H9 (cell line): ENCODE measurements at regions not wholly inside any gene's neighbourhood (a gene's known extent, or its start where the extent isn't known, plus 50 kb on each side); places are given as distances from the start of the nearest gene placed in this dataset.

Source experiments
- DNase-seq: peaks from one replicate; pipeline ENCODE4 v3.0.0-alpha.2; 2017
- H2AFZ ChIP-seq: one replicate; pipeline ENCODE4 v1.6.1; 2013; ENCODE audit warnings: mild to moderate bottlenecking, low read length, control low read depth, moderate library complexity
- H2AK5ac ChIP-seq: 2 replicates; pipeline ENCODE4 v1.6.1; 2013; ENCODE audit warnings: low read length, control low read depth, mixed read lengths; ENCODE audit not compliant: insufficient read length
- H2BK120ac ChIP-seq: one replicate; pipeline ENCODE4 v1.6.1; 2013; ENCODE audit warnings: low read depth, mild to moderate bottlenecking, low read length, control low read depth, inconsistent platforms; ENCODE audit not compliant: poor library complexity, severe bottlenecking
- H2BK12ac ChIP-seq: 2 replicates; pipeline ENCODE4 v1.6.1; 2013; ENCODE audit warnings: low read length, control low read depth, mixed read lengths, low read depth; ENCODE audit not compliant: insufficient read length
- H2BK15ac ChIP-seq: 2 replicates; pipeline ENCODE4 v1.6.1; 2013; ENCODE audit warnings: low read depth, low read length, control low read depth
- H2BK20ac ChIP-seq: one replicate; pipeline ENCODE4 v1.6.1; 2013; ENCODE audit warnings: low read depth, mild to moderate bottlenecking, low read length, control low read depth, inconsistent platforms; ENCODE audit not compliant: poor library complexity, severe bottlenecking
- H2BK5ac ChIP-seq: 2 replicates; pipeline ENCODE4 v1.6.1; 2013; ENCODE audit warnings: low read length, control low read depth, mixed read lengths; ENCODE audit not compliant: insufficient read length
- H3K14ac ChIP-seq: 2 replicates; pipeline ENCODE4 v1.6.1; 2013; ENCODE audit warnings: low read length, control low read depth; ENCODE audit not compliant: insufficient read depth
- H3K18ac ChIP-seq: 2 replicates; pipeline ENCODE4 v1.6.1; 2013; ENCODE audit warnings: low read depth, mild to moderate bottlenecking, mixed read lengths, low read length, control low read depth; ENCODE audit not compliant: insufficient read length
- H3K23ac ChIP-seq: 2 replicates; pipeline ENCODE4 v1.6.1; 2013; ENCODE audit warnings: low read length, control low read depth, mixed read lengths, low read depth; ENCODE audit not compliant: insufficient read length
- H3K23me2 ChIP-seq: 2 replicates; pipeline ENCODE4 v1.6.1; 2013; ENCODE audit warnings: low read depth, mild to moderate bottlenecking, mixed read lengths, low read length, control low read depth; ENCODE audit not compliant: insufficient read length, poor library complexity, severe bottlenecking
- H3K27ac ChIP-seq: 2 replicates; pipeline ENCODE4 v1.5.1; 2013; ENCODE audit warnings: low read length, control low read depth, mixed read lengths, low read depth; ENCODE audit not compliant: insufficient read length
- H3K27me3 ChIP-seq: 2 replicates; pipeline ENCODE4 v1.6.1; 2013; ENCODE audit warnings: low read length, control low read depth, inconsistent platforms; ENCODE audit not compliant: insufficient read depth
- H3K4ac ChIP-seq: 2 replicates; pipeline ENCODE4 v1.6.1; 2013; ENCODE audit warnings: low read depth, mild to moderate bottlenecking, control low read depth, inconsistent platforms, low read length, moderate library complexity
- H3K4me1 ChIP-seq: 2 replicates; pipeline ENCODE4 v1.6.1; 2013; ENCODE audit warnings: low read length, control low read depth, inconsistent platforms; ENCODE audit not compliant: insufficient read depth
- H3K4me2 ChIP-seq: 2 replicates; pipeline ENCODE4 v1.6.1; 2013; ENCODE audit warnings: low read length, control low read depth, mixed read lengths; ENCODE audit not compliant: insufficient read length, insufficient read depth
- H3K56ac ChIP-seq: 2 replicates; pipeline ENCODE4 v1.6.1; 2013; ENCODE audit warnings: low read depth, mild to moderate bottlenecking, mixed read lengths, low read length, control low read depth; ENCODE audit not compliant: insufficient read length
- H3K79me1 ChIP-seq: 2 replicates; pipeline ENCODE4 v1.6.1; 2013; ENCODE audit warnings: low read depth, mild to moderate bottlenecking, moderate library complexity, low read length, control low read depth, inconsistent platforms; ENCODE audit not compliant: insufficient read depth, poor library complexity, severe bottlenecking
- H3K79me2 ChIP-seq: 2 replicates; pipeline ENCODE4 v1.6.1; 2013; ENCODE audit warnings: low read length, control low read depth, inconsistent platforms; ENCODE audit not compliant: insufficient read depth
- H3K9ac ChIP-seq: 2 replicates; pipeline ENCODE4 v1.6.1; 2013; ENCODE audit warnings: low read length, control low read depth, mixed read lengths; ENCODE audit not compliant: insufficient read length; ENCODE audit errors: extremely low read depth
- H3K9me3 ChIP-seq: one replicate; pipeline ENCODE4 v1.6.1; 2013; ENCODE audit warnings: low read depth, low read length, inconsistent platforms; ENCODE audit not compliant: control insufficient read depth
- H3T11ph ChIP-seq: one replicate; pipeline ENCODE4 v1.6.1; 2013; ENCODE audit warnings: mild to moderate bottlenecking, low read length, control low read depth, inconsistent platforms
- H4K20me1 ChIP-seq: one replicate; pipeline ENCODE4 v1.6.1; 2013; ENCODE audit not compliant: control insufficient read depth, insufficient read length, insufficient read depth
- H4K5ac ChIP-seq: 2 replicates; pipeline ENCODE4 v1.6.1; 2013; ENCODE audit warnings: low read depth, mild to moderate bottlenecking, mixed read lengths, low read length, control low read depth; ENCODE audit not compliant: insufficient read length
- H4K8ac ChIP-seq: replicated peaks from 2 replicates; pipeline ENCODE4 v1.6.1; 2013; ENCODE audit warnings: low read length, control low read depth, mixed read lengths, low read depth; ENCODE audit not compliant: insufficient read length
- H4K91ac ChIP-seq: 2 replicates; pipeline ENCODE4 v1.6.1; 2013; ENCODE audit warnings: low read depth, mild to moderate bottlenecking, moderate library complexity, mixed read lengths, low read length, control low read depth; ENCODE audit not compliant: insufficient read length
- H3K27ac Mint-ChIP-seq, 3 experiments: 2 replicates in 2 of 3; 3 replicates in 1 of 3; pipeline ENCODE4 v1.8.0; 2020 to 2021; ENCODE audit warnings: mixed read lengths in 3 of 3, mild to moderate bottlenecking in 1 of 3, moderate library complexity in 1 of 3
- H3K27me3 Mint-ChIP-seq: 2 replicates; pipeline ENCODE4 v1.8.0; 2021; ENCODE audit warnings: low read depth, mild to moderate bottlenecking, moderate library complexity, mixed read lengths
- H3K36me3 Mint-ChIP-seq, 3 experiments: 2 replicates in 2 of 3; 3 replicates in 1 of 3; pipeline ENCODE4 v1.8.0; 2020 to 2021; ENCODE audit warnings: low read depth in 3 of 3, mixed read lengths in 3 of 3; ENCODE audit not compliant: insufficient read depth in 1 of 3
- H3K4me1 Mint-ChIP-seq, 2 experiments: 2 replicates each; pipeline ENCODE4 v1.8.0; 2020; ENCODE audit warnings: mixed read lengths in 2 of 2
- H3K4me3 Mint-ChIP-seq, 2 experiments: 2 replicates in 1 of 2; 3 replicates in 1 of 2; pipeline ENCODE4 v1.8.0; 2020 to 2021; ENCODE audit warnings: mild to moderate bottlenecking in 2 of 2, mixed read lengths in 2 of 2, moderate library complexity in 1 of 2
- H3K9me3 Mint-ChIP-seq, 2 experiments: 2 replicates in 1 of 2; 3 replicates in 1 of 2; pipeline ENCODE4 v1.8.0; 2020; ENCODE audit warnings: mild to moderate bottlenecking in 2 of 2, mixed read lengths in 2 of 2, moderate library complexity in 1 of 2
- WGBS: extraction: QIAGEN DNeasy Blood & Tissue Kit; methylation state at CpG from one replicate; pipeline ENCODE4 v1.1.7; 2013; ENCODE audit warnings: missing lambda C conversion rate, low lambda C conversion rate, mixed read lengths; ENCODE audit not compliant: insufficient read length; ENCODE audit errors: extremely low coverage; 5-methylcytosine and 5-hydroxymethylcytosine counted together
- TF ChIP-seq, protein P1 (sequence below): fragments of 200-600 bp; sonication (generic); conservative IDR thresholded peaks from 3 replicates; pipeline ENCODE4 v1.8.0; 2021; ENCODE audit warnings: antibody characterized with exemption, mild to moderate bottlenecking

DNA sequence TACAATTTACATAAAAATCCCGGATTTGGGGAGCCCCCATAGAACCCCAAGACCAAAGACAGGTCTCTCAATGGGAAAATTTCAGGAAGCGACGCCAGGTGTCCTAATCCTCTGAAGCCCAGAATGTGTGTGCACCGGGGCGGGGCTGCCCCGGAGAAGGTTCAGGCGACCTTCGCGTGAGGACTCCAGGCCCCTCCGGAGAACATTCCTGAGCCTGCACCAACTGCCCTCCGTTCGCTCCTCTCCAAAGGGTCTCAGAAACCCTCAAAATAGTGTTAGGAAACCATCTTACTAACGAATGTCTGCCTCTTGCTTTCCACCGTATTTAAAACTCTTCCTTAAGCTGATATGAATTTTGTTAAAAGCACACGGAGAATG lies 78.5 kb upstream of the INSIG1 start:
- no peak overlapping the region for H3K14ac ChIP-seq
- no peak overlapping the region for H2BK5ac ChIP-seq
- H2BK12ac ChIP-seq = no peak overlapping the region
- H3K4me2 ChIP-seq = no peak overlapping the region
- H3K4me1 Mint-ChIP-seq = peaks cover 17 to 31% of the 10 kb centered on the region in 2 experiments
- WGBS = no CpG with 5 or more reads among the region's 15 CpGs
- H2BK15ac ChIP-seq = no peak overlapping the region
- H2AFZ ChIP-seq = no peak overlapping the region
- H3K56ac ChIP-seq = no peak overlapping the region
- H4K5ac ChIP-seq = no peak overlapping the region
- no peak overlapping the region for H3K9ac ChIP-seq
- peaks cover 2% of the 10 kb centered on the region for H3K27me3 Mint-ChIP-seq
- H3K9me3 Mint-ChIP-seq = peaks cover 0 to 3% of the 10 kb centered on the region in 2 experiments; a peak in 1 of 5 replicates
- no peak overlapping the region for H3K4me3 Mint-ChIP-seq
- H4K8ac ChIP-seq = no peak overlapping the region
- H3K18ac ChIP-seq = no peak overlapping the region
- no peaks in the 10 kb centered on the region for H4K20me1 ChIP-seq
- no peak overlapping the region for H3T11ph ChIP-seq
- no peaks in the 10 kb centered on the region; a peak in 1 of 7 replicates for H3K36me3 Mint-ChIP-seq
- H3K4ac ChIP-seq = no peak overlapping the region
- H3K27ac Mint-ChIP-seq = peak overlapping the region in 1 of 3 experiments; percentile 35; a peak in 1 of 7 replicates
- no peak overlapping the region for H2BK120ac ChIP-seq
- TF ChIP-seq, protein P1, sequence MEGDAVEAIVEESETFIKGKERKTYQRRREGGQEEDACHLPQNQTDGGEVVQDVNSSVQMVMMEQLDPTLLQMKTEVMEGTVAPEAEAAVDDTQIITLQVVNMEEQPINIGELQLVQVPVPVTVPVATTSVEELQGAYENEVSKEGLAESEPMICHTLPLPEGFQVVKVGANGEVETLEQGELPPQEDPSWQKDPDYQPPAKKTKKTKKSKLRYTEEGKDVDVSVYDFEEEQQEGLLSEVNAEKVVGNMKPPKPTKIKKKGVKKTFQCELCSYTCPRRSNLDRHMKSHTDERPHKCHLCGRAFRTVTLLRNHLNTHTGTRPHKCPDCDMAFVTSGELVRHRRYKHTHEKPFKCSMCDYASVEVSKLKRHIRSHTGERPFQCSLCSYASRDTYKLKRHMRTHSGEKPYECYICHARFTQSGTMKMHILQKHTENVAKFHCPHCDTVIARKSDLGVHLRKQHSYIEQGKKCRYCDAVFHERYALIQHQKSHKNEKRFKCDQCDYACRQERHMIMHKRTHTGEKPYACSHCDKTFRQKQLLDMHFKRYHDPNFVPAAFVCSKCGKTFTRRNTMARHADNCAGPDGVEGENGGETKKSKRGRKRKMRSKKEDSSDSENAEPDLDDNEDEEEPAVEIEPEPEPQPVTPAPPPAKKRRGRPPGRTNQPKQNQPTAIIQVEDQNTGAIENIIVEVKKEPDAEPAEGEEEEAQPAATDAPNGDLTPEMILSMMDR = no peak
- no peaks in the 10 kb centered on the region for H3K4me1 ChIP-seq
- no peak overlapping the region for H2AK5ac ChIP-seq
- H3K9me3 ChIP-seq = no peaks in the 10 kb centered on the region
- no peaks in the 10 kb centered on the region for H3K23me2 ChIP-seq
- no peak for DNase-seq
- H3K27ac ChIP-seq = no peak overlapping the region
- no peak overlapping the region for H3K23ac ChIP-seq
- no peak overlapping the region for H2BK20ac ChIP-seq
- no peaks in the 10 kb centered on the region for H3K27me3 ChIP-seq
- no peaks in the 10 kb centered on the region for H3K79me2 ChIP-seq
- H3K79me1 ChIP-seq = no peaks in the 10 kb centered on the region
- no peak overlapping the region for H4K91ac ChIP-seq
